K562 (cell line): ENCODE measurements at regions not wholly inside any gene's neighbourhood (a gene's known extent, or its start where the extent isn't known, plus 50 kb on each side); places are given as distances from the start of the nearest gene placed in this dataset.

Experiments
- ATAC-seq: fragments of 200-7000 bp; cut with Tn5 transposase; 3 replicates; pipeline ENCODE4 v1.9.1; 2020; ENCODE audit warnings: moderate library complexity
- BruUV-seq: library from RNA; stranded (reverse); fragments of 400-500 nt; replicated peaks from 2 replicates; lab custom pipeline; 2021; lab: Mats Ljungman, UMichigan
- CTCF ChIA-PET: fragments of 300-600 bp; formaldehyde crosslinking; extraction: SDS; loops from one replicate; lab custom pipeline; 2021; ENCODE audit warnings: low intra/inter-chr PET ratio; lab: Yijun Ruan, JAX
- POLR2A ChIA-PET: fragments of 300-600, 350-650 bp; sonication (Branson Sonifier 250); formaldehyde crosslinking; extraction: SDS; loops from one replicate; lab custom pipeline; 2021; ENCODE audit warnings: antibody characterized with exemption, inconsistent platforms; lab: Yijun Ruan, JAX
- DNase-seq, 4 experiments: peaks; one replicate each; pipeline versions ENCODE4 v3.0.0 to v3.0.0-alpha.2; 2011 to 2018; ENCODE audit warnings: low spot score in 3 of 4, mixed read lengths in 3 of 4; ENCODE audit errors: extremely low read depth in 1 of 4
- FAIRE-seq: peaks from 2 replicates; lab custom pipeline; 2011; peaks lifted over from hg19 to GRCh38; lab: Jason Lieb, UNC
- H2AFZ ChIP-seq: 2 replicates; pipeline ENCODE4 v1.6.0; 2011; ENCODE audit warnings: low read depth, low read length, control low read depth, inconsistent platforms
- H3K27ac ChIP-seq: fragments of 200-600 bp; 3 replicates; pipeline ENCODE4 v1.8.0; 2011; ENCODE audit warnings: low read depth, mild to moderate bottlenecking, control low read depth, inconsistent platforms, low read length, moderate library complexity, mixed read lengths; ENCODE audit errors: extremely low read depth
- H3K27me3 ChIP-seq, 2 experiments: fragments of 300-600 bp in 1 of 2; 2 replicates in 1 of 2; 3 replicates in 1 of 2; pipeline versions ENCODE4 v1.6.0 to v1.8.0; 2011; ENCODE audit warnings: inconsistent platforms in 2 of 2, low read length in 2 of 2, mild to moderate bottlenecking in 1 of 2, mixed read lengths in 1 of 2, moderate library complexity in 1 of 2; ENCODE audit not compliant: control insufficient read depth in 2 of 2, insufficient read depth in 2 of 2
- H3K36me3 ChIP-seq: fragments of 300-600 bp; 3 replicates; pipeline ENCODE4 v1.8.0; 2011; ENCODE audit warnings: mild to moderate bottlenecking, low read length, inconsistent platforms; ENCODE audit not compliant: control insufficient read depth, insufficient read depth
- H3K4me1 ChIP-seq, 2 experiments: fragments of 200-600 bp in 1 of 2; replicated peaks in 1 of 2; 2 replicates in 1 of 2; 3 replicates in 1 of 2; pipeline versions ENCODE4 v1.5.1 to v1.8.0; 2011; ENCODE audit warnings: inconsistent platforms in 2 of 2, low read length in 2 of 2, mild to moderate bottlenecking in 1 of 2, mixed read lengths in 1 of 2, moderate library complexity in 1 of 2; ENCODE audit not compliant: control insufficient read depth in 2 of 2, insufficient read depth in 2 of 2
- H3K4me2 ChIP-seq: 2 replicates; pipeline ENCODE4 v1.6.1; 2011; ENCODE audit warnings: low read length, control low read depth, inconsistent platforms, mixed read lengths; ENCODE audit not compliant: insufficient read depth
- H3K4me3 ChIP-seq: fragments of 200-600 bp; sonication (generic), shearing (Covaris generic); 2 replicates; pipeline ENCODE4 v1.5.1; 2016; ENCODE audit warnings: control low read depth, inconsistent platforms
- H3K79me2 ChIP-seq: fragments of 200-600 bp; 3 replicates; pipeline ENCODE4 v1.8.0; 2011; ENCODE audit warnings: low read length, inconsistent platforms; ENCODE audit not compliant: control insufficient read depth, insufficient read depth
- H3K9ac ChIP-seq, 2 experiments: 2 replicates each; pipeline versions ENCODE4 v1.6.0 to v1.6.1; 2011; ENCODE audit warnings: low read depth in 2 of 2, low read length in 2 of 2, control low read depth in 1 of 2, inconsistent platforms in 1 of 2, mild to moderate bottlenecking in 1 of 2, mixed read lengths in 1 of 2; ENCODE audit not compliant: insufficient read depth in 1 of 2
- H3K9me1 ChIP-seq: one replicate; pipeline ENCODE4 v1.6.0; 2011; ENCODE audit warnings: inconsistent platforms, mild to moderate bottlenecking, low read length, moderate library complexity; ENCODE audit not compliant: control insufficient read depth, insufficient read depth
- H3K9me3 ChIP-seq: replicated peaks from 2 replicates; pipeline ENCODE4 v1.5.1; 2011; ENCODE audit warnings: low read depth, low read length, inconsistent platforms; ENCODE audit not compliant: control insufficient read depth, insufficient read depth
- H4K20me1 ChIP-seq: replicated peaks from 2 replicates; pipeline ENCODE4 v1.6.1; 2011; ENCODE audit warnings: low read length, inconsistent platforms, mixed read lengths; ENCODE audit not compliant: control insufficient read depth, insufficient read depth
- CHAMP1 ChIP-seq: fragments of 450-650 bp; IDR thresholded peaks from 2 replicates; pipeline ENCODE4 v1.6.1; 2016; ENCODE audit warnings: mild to moderate bottlenecking
- EHMT2 ChIP-seq: fragments of 450-650 bp; IDR thresholded peaks from 2 replicates; pipeline ENCODE4 v1.6.1; 2018; ENCODE audit warnings: antibody characterized with exemption
- EP300 ChIP-seq: IDR thresholded peaks from 2 replicates; pipeline ENCODE4 v1.6.1; 2012; ENCODE audit warnings: low read length, improper control_type of control experiment
- HMG20B ChIP-seq: fragments of 250-450 bp; sonication (Bioruptor Pico); IDR thresholded peaks from 2 replicates; pipeline ENCODE4 v1.5.0; 2021; ENCODE audit warnings: mild to moderate bottlenecking
- JUND ChIP-seq, 2 experiments: IDR thresholded peaks; 2 replicates in 1 of 2; 3 replicates in 1 of 2; pipeline ENCODE4 v1.6.1; 2011; ENCODE audit warnings: borderline replicate concordance in 2 of 2, low read depth in 2 of 2, low read length in 2 of 2, improper control_type of control experiment in 1 of 2, missing biosample characterization in 1 of 2, missing genetic modification characterization in 1 of 2, missing genetic modification reagents in 1 of 2
- PPARD ChIP-seq: fragments of 250-450 bp; sonication (Bioruptor Pico); IDR thresholded peaks from 2 replicates; pipeline ENCODE4 v1.8.0; 2022; ENCODE audit warnings: inconsistent platforms, mild to moderate bottlenecking, moderate library complexity
- ZHX1 ChIP-seq: fragments of 150-350 bp; conservative IDR thresholded peaks from 2 replicates; pipeline ENCODE4 v1.6.1; 2014; ENCODE audit warnings: low read length
- ZKSCAN3 ChIP-seq: fragments of 250-450 bp; sonication (Bioruptor Pico); IDR thresholded peaks from 2 replicates; pipeline ENCODE4 v1.4.0; 2020
- ZNF395 ChIP-seq: fragments of 200-800 bp; sonication (Bioruptor generic); IDR thresholded peaks from 2 replicates; pipeline ENCODE4 v1.6.1; 2017; ENCODE audit warnings: missing genetic modification characterization, missing compliant biosample characterization
- ZNF668 ChIP-seq: fragments of 250-450 bp; sonication (Bioruptor Pico); IDR thresholded peaks from 2 replicates; pipeline ENCODE4 v1.8.0; 2022; ENCODE audit warnings: mild to moderate bottlenecking, inconsistent platforms
- WGBS: fragments of 100-300 bp; shearing (Covaris generic); methylation state at CpG from one replicate; pipeline ENCODE4 v1.1.6; 2016; ENCODE audit warnings: low coverage, mixed read lengths; ENCODE audit not compliant: insufficient coverage; ENCODE audit errors: missing lambda C conversion rate; 5-methylcytosine and 5-hydroxymethylcytosine counted together
- in situ Hi-C: fragments of 300-500 bp; cut with MboI; formaldehyde crosslinking; loops from 4 replicates; pipeline ENCODE4 v1.15.0; 2018; ENCODE audit warnings: inconsistent platforms, mixed read lengths
- intact Hi-C: fragments of 100-400 bp; cut with micrococcal nuclease; formaldehyde crosslinking; loops from 2 replicates; pipeline ENCODE4 v1.14.2; 2022
- TF ChIP-seq, protein P1 (sequence below): fragments of 250-450 bp; sonication (Bioruptor Pico); IDR thresholded peaks from 2 replicates; pipeline ENCODE4 v1.8.0; 2022; ENCODE audit warnings: moderate library complexity, mild to moderate bottlenecking, inconsistent platforms
- TF ChIP-seq, protein P2 (sequence below): sonication (generic); formaldehyde crosslinking; IDR thresholded peaks from 2 replicates; pipeline ENCODE4 v1.8.1; 2023; ENCODE audit warnings: mild to moderate bottlenecking, missing genetic modification reagents

DNA sequence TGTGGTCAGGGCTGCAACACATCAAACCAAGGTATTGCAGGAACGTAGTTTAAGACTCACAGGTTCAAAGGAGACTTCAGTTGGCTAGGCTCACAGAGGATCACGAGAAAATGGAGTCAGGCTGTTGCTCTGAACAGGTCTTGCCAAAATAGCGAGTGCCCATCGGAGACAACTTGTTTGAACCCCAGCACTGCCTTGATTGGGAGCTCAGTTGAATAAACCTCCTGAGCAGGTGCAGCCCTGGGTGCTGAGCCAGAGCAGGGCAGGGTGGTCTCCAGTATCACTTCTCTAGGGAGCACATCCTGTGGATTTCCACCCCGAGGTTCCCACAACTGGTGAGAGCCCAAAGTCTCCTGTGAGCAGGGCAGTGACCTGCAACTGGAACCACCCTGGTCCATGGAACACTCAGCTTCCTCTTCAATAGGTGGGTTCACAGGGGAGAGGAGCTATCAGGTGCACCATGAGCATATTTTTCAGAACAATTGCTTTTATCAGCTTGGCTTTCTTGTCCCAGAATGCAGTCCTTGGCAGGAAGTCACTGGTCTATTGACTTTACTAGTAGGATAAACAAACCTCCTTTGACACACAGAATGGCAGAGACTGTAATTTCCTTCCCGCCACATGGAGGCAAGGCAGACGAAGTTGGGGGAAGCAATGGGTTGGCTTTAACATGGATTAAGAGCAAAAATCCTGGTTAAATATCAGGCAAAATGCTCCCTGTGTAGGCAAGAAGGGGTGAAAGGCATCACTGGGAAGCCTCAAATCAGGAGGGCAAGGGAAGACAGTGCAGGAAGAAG, 267.7 kb upstream of the FOXQ1 start:
- Histone ChIP-seq H3K9me1 (no peaks in the 10 kb centered on the region), H3K9me3 (no peaks in the 10 kb centered on the region), H2AFZ (no peak overlapping the region), H3K79me2 (no peaks in the 10 kb centered on the region), H3K27me3 (peaks cover 20 to 35% of the 10 kb centered on the region in 2 experiments; a peak in 4 of 5 replicates), H3K4me2 (no peak overlapping the region), H3K4me1 (no peaks in the 10 kb centered on the region), H3K36me3 (no peaks in the 10 kb centered on the region), H3K27ac (no peak overlapping the region), H3K9ac (no peak overlapping the region), H4K20me1 (no peaks in the 10 kb centered on the region), H3K4me3 (no peak overlapping the region)
- DNase-seq (no peak), ATAC-seq (no peak), FAIRE-seq (no peak)
- under 1% methylated on average over 7 of the region's 7 CpGs for WGBS
- ChIA-PET POLR2A (interaction anchor here (0.7 kb wide), 1 partner anchor 215 kb away, joined by 3 read pairs; no protein-coding TSS in a partner anchor), CTCF (no interaction called here)
- intact Hi-C loops (no loop called here), in situ Hi-C loops (no loop called here)
- no TSS peak for BruUV-seq
- no peak for TF ChIP-seq EP300
- TF ChIP-seq JUND (IDR thresholded peaks at IDR 0.05; ENCODE audit: borderline replicate concordance, low read depth, low read length): no peak
- TF ChIP-seq JUND (tag; IDR thresholded peaks at IDR 0.05; ENCODE audit: borderline replicate concordance, low read depth, low read length): no peak
- TF ChIP-seq, protein P1, sequence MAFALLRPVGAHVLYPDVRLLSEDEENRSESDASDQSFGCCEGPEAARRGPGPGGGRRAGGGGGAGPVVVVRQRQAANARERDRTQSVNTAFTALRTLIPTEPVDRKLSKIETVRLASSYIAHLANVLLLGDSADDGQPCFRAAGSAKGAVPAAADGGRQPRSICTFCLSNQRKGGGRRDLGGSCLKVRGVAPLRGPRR (CRISPR knock-in tag): no peak
- TF ChIP-seq ZHX1: no peak
- TF ChIP-seq ZKSCAN3 (CRISPR knock-in tag): no peak
- TF ChIP-seq EHMT2: no peak
- TF ChIP-seq ZNF668 (CRISPR knock-in tag): no peak
- TF ChIP-seq CHAMP1: no peak
- no peak for TF ChIP-seq ZNF395 (CRISPR knock-in tag)
- TF ChIP-seq HMG20B: no peak
- no peak for TF ChIP-seq PPARD (CRISPR knock-in tag)
- TF ChIP-seq, protein P2, sequence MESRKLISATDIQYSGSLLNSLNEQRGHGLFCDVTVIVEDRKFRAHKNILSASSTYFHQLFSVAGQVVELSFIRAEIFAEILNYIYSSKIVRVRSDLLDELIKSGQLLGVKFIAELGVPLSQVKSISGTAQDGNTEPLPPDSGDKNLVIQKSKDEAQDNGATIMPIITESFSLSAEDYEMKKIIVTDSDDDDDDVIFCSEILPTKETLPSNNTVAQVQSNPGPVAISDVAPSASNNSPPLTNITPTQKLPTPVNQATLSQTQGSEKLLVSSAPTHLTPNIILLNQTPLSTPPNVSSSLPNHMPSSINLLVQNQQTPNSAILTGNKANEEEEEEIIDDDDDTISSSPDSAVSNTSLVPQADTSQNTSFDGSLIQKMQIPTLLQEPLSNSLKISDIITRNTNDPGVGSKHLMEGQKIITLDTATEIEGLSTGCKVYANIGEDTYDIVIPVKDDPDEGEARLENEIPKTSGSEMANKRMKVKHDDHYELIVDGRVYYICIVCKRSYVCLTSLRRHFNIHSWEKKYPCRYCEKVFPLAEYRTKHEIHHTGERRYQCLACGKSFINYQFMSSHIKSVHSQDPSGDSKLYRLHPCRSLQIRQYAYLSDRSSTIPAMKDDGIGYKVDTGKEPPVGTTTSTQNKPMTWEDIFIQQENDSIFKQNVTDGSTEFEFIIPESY (CRISPR knock-in tag): no peak
